ENCODE measurements at regions not wholly inside any gene's neighbourhood (a gene's known extent, or its start where the extent isn't known, plus 50 kb on each side); places are given as distances from the start of the nearest gene placed in this dataset.

GRCh38 chr2:196563876-196564275 is 75.6 kb upstream of the CCDC150 start:
- Histone ChIP-seq H3K4me3 (no peak overlapping the region), H3K4me1 (no peaks in the 10 kb centered on the region), H3K36me3 (no peaks in the 10 kb centered on the region), H3K27me3 (no peaks in the 10 kb centered on the region), H3K9me3 (no peaks in the 10 kb centered on the region), H3K27ac (no peak overlapping the region)
- intact Hi-C loops (cut with DNase I; ENCODE audit: low total_unique reads): no loop called here
- TF ChIP-seq POLR2AphosphoS5 (IDR thresholded peaks at IDR 0.05) (no peak), POLR2A (IDR thresholded peaks at IDR 0.05) (no peak), EP300 (IDR thresholded peaks at IDR 0.05; ENCODE audit: low read depth) (no peak)
- TF ChIP-seq, protein P1, sequence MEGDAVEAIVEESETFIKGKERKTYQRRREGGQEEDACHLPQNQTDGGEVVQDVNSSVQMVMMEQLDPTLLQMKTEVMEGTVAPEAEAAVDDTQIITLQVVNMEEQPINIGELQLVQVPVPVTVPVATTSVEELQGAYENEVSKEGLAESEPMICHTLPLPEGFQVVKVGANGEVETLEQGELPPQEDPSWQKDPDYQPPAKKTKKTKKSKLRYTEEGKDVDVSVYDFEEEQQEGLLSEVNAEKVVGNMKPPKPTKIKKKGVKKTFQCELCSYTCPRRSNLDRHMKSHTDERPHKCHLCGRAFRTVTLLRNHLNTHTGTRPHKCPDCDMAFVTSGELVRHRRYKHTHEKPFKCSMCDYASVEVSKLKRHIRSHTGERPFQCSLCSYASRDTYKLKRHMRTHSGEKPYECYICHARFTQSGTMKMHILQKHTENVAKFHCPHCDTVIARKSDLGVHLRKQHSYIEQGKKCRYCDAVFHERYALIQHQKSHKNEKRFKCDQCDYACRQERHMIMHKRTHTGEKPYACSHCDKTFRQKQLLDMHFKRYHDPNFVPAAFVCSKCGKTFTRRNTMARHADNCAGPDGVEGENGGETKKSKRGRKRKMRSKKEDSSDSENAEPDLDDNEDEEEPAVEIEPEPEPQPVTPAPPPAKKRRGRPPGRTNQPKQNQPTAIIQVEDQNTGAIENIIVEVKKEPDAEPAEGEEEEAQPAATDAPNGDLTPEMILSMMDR (IDR thresholded peaks at IDR 0.05): no peak
- DNase-seq: no peak
- in situ Hi-C loops (cut with MboI; ENCODE audit: low pct_ligation_motif_present in 1 of 4, low pct_unique_long_range_greater_than_20kb in 1 of 4, low sequenced_read_pairs in 3 of 4): no loop called here

DNA sequence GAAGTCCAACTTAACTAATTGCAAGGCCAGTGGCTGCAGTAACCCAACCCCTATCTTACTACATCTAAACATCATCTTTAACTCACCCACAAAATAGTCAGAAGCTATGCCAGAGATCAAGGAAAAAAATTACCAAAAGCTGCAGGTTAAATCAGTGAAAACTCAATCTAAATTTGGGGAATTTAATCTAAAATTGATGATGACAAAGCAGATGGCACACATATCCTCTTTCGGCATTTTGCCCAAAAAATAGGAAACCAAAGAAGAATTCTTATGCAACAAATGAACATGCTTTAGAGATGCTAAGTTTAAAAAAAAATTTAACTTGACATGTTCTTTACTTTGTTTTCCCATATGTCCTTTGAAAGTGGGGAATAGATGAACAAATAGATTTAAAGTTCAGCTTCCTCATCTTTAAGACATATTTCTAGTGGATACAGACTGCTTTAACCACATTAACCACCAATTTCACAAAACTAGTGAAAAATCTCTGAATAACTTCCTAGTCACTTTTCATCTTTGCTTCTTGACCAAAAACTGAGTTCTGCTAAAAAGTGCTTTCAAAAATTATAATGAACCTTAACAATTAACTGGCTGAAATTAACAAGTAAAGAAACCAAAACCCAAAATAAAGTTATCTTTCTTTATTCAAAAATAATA is 74.3 kb upstream of the CCDC150 start:
- 82 to 88% methylated on average over 1 of the region's 1 CpG for WGBS, 2 donors (ENCODE audit: low coverage in 1 of 2)

DNA sequence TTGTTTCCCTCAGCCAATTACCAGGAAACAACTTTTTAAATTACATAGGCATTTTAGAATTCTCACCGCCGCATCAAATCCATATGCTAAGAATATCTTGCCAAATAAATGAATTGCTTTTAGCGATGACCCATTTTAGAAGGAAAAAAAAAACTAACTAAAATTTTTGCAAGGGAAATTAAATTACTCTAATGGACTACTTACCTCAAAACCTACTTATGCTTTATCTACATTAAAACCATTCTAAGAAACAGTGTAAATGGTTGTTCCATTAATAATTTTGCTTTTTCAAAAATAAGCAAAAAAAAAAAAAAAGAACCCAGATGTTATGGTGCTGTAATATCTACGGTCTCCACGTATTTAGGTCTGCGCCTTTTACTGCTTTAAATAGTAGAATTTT is 73.5 kb upstream of the CCDC150 start:
- Histone ChIP-seq H3K27me3 (no peaks in the 10 kb centered on the region), H3K9me3 (no peaks in the 10 kb centered on the region), H3K4me3 (no peak overlapping the region), H3K27ac (no peak overlapping the region), H3K4me1 (no peaks in the 10 kb centered on the region), H3K36me3 (no peaks in the 10 kb centered on the region)
- in situ Hi-C loops (cut with MboI; ENCODE audit: low pct_ligation_motif_present in 1 of 4, low pct_unique_long_range_greater_than_20kb in 1 of 4, low sequenced_read_pairs in 3 of 4): no loop called here
- DNase-seq: no peak
- TF ChIP-seq EP300 (IDR thresholded peaks at IDR 0.05; ENCODE audit: low read depth) (no peak), POLR2A (IDR thresholded peaks at IDR 0.05) (no peak), POLR2AphosphoS5 (IDR thresholded peaks at IDR 0.05) (no peak)
- TF ChIP-seq, protein P1 (IDR thresholded peaks at IDR 0.05): no peak
- intact Hi-C loops (cut with DNase I; ENCODE audit: low total_unique reads): no loop called here
- WGBS, 2 donors (ENCODE audit: low coverage in 1 of 2): 76 to 91% methylated on average over 6 of the region's 6 CpGs

More for the DNA sequence above, 74.3 kb upstream of the CCDC150 start:
- no peaks in the 10 kb centered on the region for H3K9me3 ChIP-seq
- no peak overlapping the region for H3K27ac ChIP-seq
- TF ChIP-seq EP300 (IDR thresholded peaks at IDR 0.05; ENCODE audit: low read depth) (no peak), POLR2AphosphoS5 (IDR thresholded peaks at IDR 0.05) (no peak)
- TF ChIP-seq, protein P1 (IDR thresholded peaks at IDR 0.05): no peak
- H3K4me3 ChIP-seq: no peak overlapping the region
- no peak for DNase-seq
- intact Hi-C loops (cut with DNase I; ENCODE audit: low total_unique reads): no loop called here
- H3K36me3 ChIP-seq: no peaks in the 10 kb centered on the region
- in situ Hi-C loops (cut with MboI; ENCODE audit: low pct_ligation_motif_present in 1 of 4, low pct_unique_long_range_greater_than_20kb in 1 of 4, low sequenced_read_pairs in 3 of 4): no loop called here
- no peaks in the 10 kb centered on the region for H3K4me1 ChIP-seq
- H3K27me3 ChIP-seq: no peaks in the 10 kb centered on the region

- H3K27me3 ChIP-seq: no peaks in the 10 kb centered on the region
- in situ Hi-C loops (cut with MboI; ENCODE audit: low pct_ligation_motif_present in 1 of 4, low pct_unique_long_range_greater_than_20kb in 1 of 4, low sequenced_read_pairs in 3 of 4): no loop called here
- H3K4me1 ChIP-seq: no peaks in the 10 kb centered on the region
- H3K27ac ChIP-seq: no peak overlapping the region
- WGBS, 2 donors (ENCODE audit: low coverage in 1 of 2): 63 to 67% methylated on average over 2 to 4 of the region's 4 CpGs
- no peak for TF ChIP-seq POLR2AphosphoS5 (IDR thresholded peaks at IDR 0.05)
- H3K36me3 ChIP-seq: no peaks in the 10 kb centered on the region
- DNase-seq: no peak
- H3K9me3 ChIP-seq: no peaks in the 10 kb centered on the region
- H3K4me3 ChIP-seq: no peak overlapping the region
- intact Hi-C loops (cut with DNase I; ENCODE audit: low total_unique reads): no loop called here
Observed at GRCh38 chr2:196566961-196567666, 72.4 kb upstream of the CCDC150 start.

All from transverse colon (tissue), 4 donors.